ENCODE measurements at regions not wholly inside any gene's neighbourhood (a gene's known extent, or its start where the extent isn't known, plus 50 kb on each side); places are given as distances from the start of the nearest gene placed in this dataset.

- Histone ChIP-seq H3K9ac (ENCODE audit: low read length) (no peak overlapping the region), H2AK5ac (ENCODE audit: low read length) (no peak overlapping the region), H3K36me3 (ENCODE audit: control insufficient read depth in 1 of 2, insufficient read depth in 2 of 2, low read length in 2 of 2) (no peaks in the 10 kb centered on the region), H3K4me1 (ENCODE audit: control insufficient read depth in 1 of 2, insufficient read depth in 2 of 2, low read length in 2 of 2) (peaks cover 0 to 3% of the 10 kb centered on the region in 2 experiments), H3K23ac (ENCODE audit: low read length) (no peak overlapping the region), H3K18ac (ENCODE audit: low read length) (no peak overlapping the region), H4K12ac (ENCODE audit: low read depth, low read length) (no peak overlapping the region), H2BK5ac (ENCODE audit: low read depth, low read length, poor library complexity) (no peak overlapping the region), H4K8ac (ENCODE audit: low read depth, low read length) (no peak overlapping the region), H2BK12ac (ENCODE audit: low read length) (no peak overlapping the region), H3K14ac (ENCODE audit: low read length) (no peak overlapping the region), H3K4me3 (ENCODE audit: low read depth, low read length) (no peak overlapping the region), H2BK120ac (ENCODE audit: insufficient read depth, low read length, poor library complexity) (no peak overlapping the region), H3K27me3 (ENCODE audit: insufficient read depth, low read length) (no peaks in the 10 kb centered on the region), H3K4ac (ENCODE audit: low read depth, low read length) (no peak overlapping the region), H3K4me2 (ENCODE audit: low read length) (no peak overlapping the region), H4K91ac (ENCODE audit: low read depth, low read length) (no peak overlapping the region), H3K79me2 (ENCODE audit: control insufficient read depth, insufficient read depth, low read length, poor library complexity) (no peaks in the 10 kb centered on the region), H3K27ac (ENCODE audit: low read depth, low read length) (no peak overlapping the region), H3K9me3 (ENCODE audit: insufficient read depth, low read depth, low read length) (no peaks in the 10 kb centered on the region), H3K79me1 (ENCODE audit: low read length) (no peaks in the 10 kb centered on the region), H2AFZ (ENCODE audit: insufficient read depth, low read length, poor library complexity) (no peak overlapping the region)
- DNase-seq, result peak in 1 of 2 donors; percentile 23
- WGBS (ENCODE audit: extremely low coverage, insufficient coverage, insufficient read length), result no CpG with 5 or more reads among the region's 3 CpGs
Measured at GRCh38 chr3:74393426-74393825, 221.0 kb downstream of the CNTN3 start.

- no peak overlapping the region for H4K8ac ChIP-seq (ENCODE audit: low read depth, low read length)
- H3K18ac ChIP-seq (ENCODE audit: low read length), result no peak overlapping the region
- H3K23ac ChIP-seq (ENCODE audit: low read length), result no peak overlapping the region
- no peak overlapping the region for H3K4me2 ChIP-seq (ENCODE audit: low read length)
- no peaks in the 10 kb centered on the region for H3K79me1 ChIP-seq (ENCODE audit: low read length)
- H3K9me3 ChIP-seq (ENCODE audit: insufficient read depth, low read depth, low read length), result no peaks in the 10 kb centered on the region
- H2BK12ac ChIP-seq (ENCODE audit: low read length), result no peak overlapping the region
- H2BK5ac ChIP-seq (ENCODE audit: low read depth, low read length, poor library complexity), result no peak overlapping the region
- H3K27ac ChIP-seq (ENCODE audit: low read depth, low read length), result no peak overlapping the region
- no peak overlapping the region for H4K12ac ChIP-seq (ENCODE audit: low read depth, low read length)
- H3K4me3 ChIP-seq (ENCODE audit: low read depth, low read length), result no peak overlapping the region
- no peak overlapping the region for H3K4ac ChIP-seq (ENCODE audit: low read depth, low read length)
- no peaks in the 10 kb centered on the region for H3K36me3 ChIP-seq (ENCODE audit: control insufficient read depth in 1 of 2, insufficient read depth in 2 of 2, low read length in 2 of 2)
- no peak overlapping the region for H2AK5ac ChIP-seq (ENCODE audit: low read length)
- H4K91ac ChIP-seq (ENCODE audit: low read depth, low read length), result no peak overlapping the region
- no peak overlapping the region for H3K14ac ChIP-seq (ENCODE audit: low read length)
- H3K9ac ChIP-seq (ENCODE audit: low read length), result no peak overlapping the region
- no peaks in the 10 kb centered on the region for H3K79me2 ChIP-seq (ENCODE audit: control insufficient read depth, insufficient read depth, low read length, poor library complexity)
- peaks cover 0 to 3% of the 10 kb centered on the region in 2 experiments for H3K4me1 ChIP-seq (ENCODE audit: control insufficient read depth in 1 of 2, insufficient read depth in 2 of 2, low read length in 2 of 2)
- DNase-seq, result no peak
- H2AFZ ChIP-seq (ENCODE audit: insufficient read depth, low read length, poor library complexity), result no peak overlapping the region
- no peak overlapping the region for H2BK120ac ChIP-seq (ENCODE audit: insufficient read depth, low read length, poor library complexity)
- no peaks in the 10 kb centered on the region for H3K27me3 ChIP-seq (ENCODE audit: insufficient read depth, low read length)
- WGBS (ENCODE audit: extremely low coverage, insufficient coverage, insufficient read length), result no CpG with 5 or more reads among the region's 4 CpGs
Measured at GRCh38 chr3:74390121-74390877, 224.2 kb downstream of the CNTN3 start.

GRCh38 chr3:74387111-74387735, 227.2 kb downstream of the CNTN3 start:
- Histone ChIP-seq H3K14ac (ENCODE audit: low read length) (no peak overlapping the region), H3K27ac (ENCODE audit: low read depth, low read length) (no peak overlapping the region), H3K79me1 (ENCODE audit: low read length) (no peaks in the 10 kb centered on the region), H2BK5ac (ENCODE audit: low read depth, low read length, poor library complexity) (no peak overlapping the region), H3K79me2 (ENCODE audit: control insufficient read depth, insufficient read depth, low read length, poor library complexity) (no peaks in the 10 kb centered on the region), H3K4ac (ENCODE audit: low read depth, low read length) (no peak overlapping the region), H4K8ac (ENCODE audit: low read depth, low read length) (no peak overlapping the region), H3K23ac (ENCODE audit: low read length) (no peak overlapping the region), H2AK5ac (ENCODE audit: low read length) (no peak overlapping the region), H3K9ac (ENCODE audit: low read length) (peak overlapping the region; percentile 63), H2AFZ (ENCODE audit: insufficient read depth, low read length, poor library complexity) (no peak overlapping the region), H3K4me3 (ENCODE audit: low read depth, low read length) (no peak overlapping the region), H3K36me3 (ENCODE audit: control insufficient read depth in 1 of 2, insufficient read depth in 2 of 2, low read length in 2 of 2) (no peaks in the 10 kb centered on the region), H4K91ac (ENCODE audit: low read depth, low read length) (no peak overlapping the region), H3K9me3 (ENCODE audit: insufficient read depth, low read depth, low read length) (no peaks in the 10 kb centered on the region), H2BK12ac (ENCODE audit: low read length) (no peak overlapping the region), H3K27me3 (ENCODE audit: insufficient read depth, low read length) (no peaks in the 10 kb centered on the region), H3K4me2 (ENCODE audit: low read length) (no peak overlapping the region), H2BK120ac (ENCODE audit: insufficient read depth, low read length, poor library complexity) (no peak overlapping the region), H4K12ac (ENCODE audit: low read depth, low read length) (no peak overlapping the region), H3K4me1 (ENCODE audit: control insufficient read depth in 1 of 2, insufficient read depth in 2 of 2, low read length in 2 of 2) (no peaks in the 10 kb centered on the region), H3K18ac (ENCODE audit: low read length) (no peak overlapping the region)
- DNase-seq, result no peak
- WGBS (ENCODE audit: extremely low coverage, insufficient coverage, insufficient read length), result no CpG with 5 or more reads among the region's 2 CpGs

- H3K9me3 ChIP-seq (ENCODE audit: insufficient read depth, low read depth, low read length), result no peaks in the 10 kb centered on the region
- H4K12ac ChIP-seq (ENCODE audit: low read depth, low read length), result no peak overlapping the region
- no peak overlapping the region for H4K8ac ChIP-seq (ENCODE audit: low read depth, low read length)
- no peaks in the 10 kb centered on the region for H3K4me1 ChIP-seq (ENCODE audit: control insufficient read depth in 1 of 2, insufficient read depth in 2 of 2, low read length in 2 of 2)
- H2AK5ac ChIP-seq (ENCODE audit: low read length), result no peak overlapping the region
- H2AFZ ChIP-seq (ENCODE audit: insufficient read depth, low read length, poor library complexity), result no peak overlapping the region
- no peak overlapping the region for H3K4me2 ChIP-seq (ENCODE audit: low read length)
- no peaks in the 10 kb centered on the region for H3K79me1 ChIP-seq (ENCODE audit: low read length)
- no peak overlapping the region for H3K14ac ChIP-seq (ENCODE audit: low read length)
- no peaks in the 10 kb centered on the region for H3K27me3 ChIP-seq (ENCODE audit: insufficient read depth, low read length)
- DNase-seq, result no peak
- H3K27ac ChIP-seq (ENCODE audit: low read depth, low read length), result no peak overlapping the region
- no peak overlapping the region for H3K4ac ChIP-seq (ENCODE audit: low read depth, low read length)
- no peak overlapping the region for H3K23ac ChIP-seq (ENCODE audit: low read length)
- H4K91ac ChIP-seq (ENCODE audit: low read depth, low read length), result no peak overlapping the region
- H3K36me3 ChIP-seq (ENCODE audit: control insufficient read depth in 1 of 2, insufficient read depth in 2 of 2, low read length in 2 of 2), result no peaks in the 10 kb centered on the region
- no peak overlapping the region for H2BK120ac ChIP-seq (ENCODE audit: insufficient read depth, low read length, poor library complexity)
- H3K18ac ChIP-seq (ENCODE audit: low read length), result no peak overlapping the region
- no peak overlapping the region for H3K4me3 ChIP-seq (ENCODE audit: low read depth, low read length)
- no peak overlapping the region for H3K9ac ChIP-seq (ENCODE audit: low read length)
- no peaks in the 10 kb centered on the region for H3K79me2 ChIP-seq (ENCODE audit: control insufficient read depth, insufficient read depth, low read length, poor library complexity)
- no peak overlapping the region for H2BK5ac ChIP-seq (ENCODE audit: low read depth, low read length, poor library complexity)
- no CpG with 5 or more reads among the region's 4 CpGs for WGBS (ENCODE audit: extremely low coverage, insufficient coverage, insufficient read length)
- H2BK12ac ChIP-seq (ENCODE audit: low read length), result no peak overlapping the region
Measured at GRCh38 chr3:74384159-74384558, 230.3 kb downstream of the CNTN3 start.

Measured in trophoblast cell (in vitro differentiated cells and primary cell).